ENCODE measurements at regions not wholly inside any gene's neighbourhood (a gene's known extent, or its start where the extent isn't known, plus 50 kb on each side); places are given as distances from the start of the nearest gene placed in this dataset.
A peak's percentile ranks its signal among the peaks of the same experiment; 100 is the strongest.

DNA sequence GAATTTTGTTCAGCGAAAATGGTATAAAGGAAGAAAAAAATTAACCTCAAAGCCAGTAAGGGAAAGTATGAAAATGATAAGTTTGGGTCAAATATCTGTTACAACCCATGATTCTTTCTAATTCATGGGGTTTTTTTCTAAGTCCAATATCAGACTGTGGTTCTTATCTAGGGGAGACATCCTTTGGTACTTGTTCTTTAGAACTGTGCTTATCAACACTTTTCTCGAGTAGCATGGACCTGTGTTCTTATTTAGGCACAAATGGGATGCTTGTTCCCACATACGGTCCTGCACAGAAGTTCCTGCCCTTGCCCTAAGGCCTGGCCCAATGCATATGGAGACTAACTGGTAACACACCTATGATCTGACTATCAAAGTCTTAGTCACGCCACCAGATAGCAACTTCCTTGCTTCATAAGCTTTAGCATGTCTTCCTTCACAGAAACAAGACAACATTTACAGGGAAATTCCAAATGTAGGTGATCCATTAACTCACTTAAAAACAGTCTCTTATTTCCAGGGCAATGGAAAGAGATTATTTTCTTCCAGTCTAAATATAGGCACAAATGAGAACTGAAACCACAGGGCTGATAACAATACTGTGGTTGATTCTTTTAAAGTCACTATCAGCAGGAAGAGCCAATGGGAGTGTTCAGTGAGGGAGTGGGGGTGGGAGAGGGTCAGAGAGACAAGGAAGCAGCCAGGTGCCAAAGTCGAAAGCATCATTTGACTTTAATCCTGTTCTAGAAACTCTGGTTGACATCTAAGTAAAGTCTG lies 268.8 kb upstream of the ANKRD55 start (continued):
- TF ChIP-seq, protein P1, sequence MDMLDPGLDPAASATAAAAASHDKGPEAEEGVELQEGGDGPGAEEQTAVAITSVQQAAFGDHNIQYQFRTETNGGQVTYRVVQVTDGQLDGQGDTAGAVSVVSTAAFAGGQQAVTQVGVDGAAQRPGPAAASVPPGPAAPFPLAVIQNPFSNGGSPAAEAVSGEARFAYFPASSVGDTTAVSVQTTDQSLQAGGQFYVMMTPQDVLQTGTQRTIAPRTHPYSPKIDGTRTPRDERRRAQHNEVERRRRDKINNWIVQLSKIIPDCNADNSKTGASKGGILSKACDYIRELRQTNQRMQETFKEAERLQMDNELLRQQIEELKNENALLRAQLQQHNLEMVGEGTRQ (CRISPR knock-in tag; IDR thresholded peaks at IDR 0.05): no peak
- TF ChIP-seq POLR2AphosphoS5 (IDR thresholded peaks at IDR 0.05; ENCODE audit: control insufficient read depth, insufficient read depth, low read depth, low read length) (no peak), ETV6 (IDR thresholded peaks at IDR 0.05; ENCODE audit: borderline replicate concordance in 1 of 2, low read depth in 2 of 2, low read length in 1 of 2) (no peak), ETV6 (CRISPR knock-in tag; IDR thresholded peaks at IDR 0.05; ENCODE audit: borderline replicate concordance) (no peak), ZNF347 (CRISPR knock-in tag; IDR thresholded peaks at IDR 0.05; ENCODE audit: low read depth) (no peak), CBFA2T3 (IDR thresholded peaks at IDR 0.05) (peak; percentile 33; the same call in 1 of the 2 replicates), KDM4B (IDR thresholded peaks at IDR 0.05; ENCODE audit: borderline replicate concordance in 2 of 2, low read depth in 1 of 2) (no peak), ZNF3 (CRISPR knock-in tag; IDR thresholded peaks at IDR 0.05) (no peak), ZNF699 (CRISPR knock-in tag; IDR thresholded peaks at IDR 0.05; ENCODE audit: insufficient replicate concordance) (no peak), SP2 (IDR thresholded peaks at IDR 0.05; ENCODE audit: extremely low read depth, low read depth, low read length, poor library complexity, severe bottlenecking) (no peak), MEF2D (tag; conservative IDR thresholded peaks at IDR 0.05; ENCODE audit: low read depth) (peak; percentile 98), FIP1L1 (IDR thresholded peaks at IDR 0.05; ENCODE audit: low read depth, low read length, poor library complexity, severe bottlenecking) (no peak), TCFL5 (CRISPR knock-in tag; conservative IDR thresholded peaks at IDR 0.05) (no peak), MAFG (tag; conservative IDR thresholded peaks at IDR 0.05) (no peak), ZSCAN29 (IDR thresholded peaks at IDR 0.05) (no peak)
- TF ChIP-seq, protein P2, sequence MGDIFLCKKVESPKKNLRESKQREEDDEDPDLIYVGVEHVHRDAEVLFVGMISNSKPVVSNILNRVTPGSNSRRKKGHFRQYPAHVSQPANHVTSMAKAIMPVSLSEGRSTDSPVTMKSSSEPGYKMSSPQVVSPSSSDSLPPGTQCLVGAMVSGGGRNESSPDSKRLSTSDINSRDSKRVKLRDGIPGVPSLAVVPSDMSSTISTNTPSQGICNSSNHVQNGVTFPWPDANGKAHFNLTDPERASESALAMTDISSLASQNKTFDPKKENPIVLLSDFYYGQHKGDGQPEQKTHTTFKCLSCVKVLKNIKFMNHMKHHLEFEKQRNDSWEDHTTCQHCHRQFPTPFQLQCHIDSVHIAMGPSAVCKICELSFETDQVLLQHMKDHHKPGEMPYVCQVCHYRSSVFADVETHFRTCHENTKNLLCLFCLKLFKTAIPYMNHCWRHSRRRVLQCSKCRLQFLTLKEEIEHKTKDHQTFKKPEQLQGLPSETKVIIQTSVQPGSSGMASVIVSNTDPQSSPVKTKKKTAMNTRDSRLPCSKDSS (IDR thresholded peaks at IDR 0.05; ENCODE audit: low read depth, partially characterized antibody): no peak
- TF ChIP-seq, protein P3, sequence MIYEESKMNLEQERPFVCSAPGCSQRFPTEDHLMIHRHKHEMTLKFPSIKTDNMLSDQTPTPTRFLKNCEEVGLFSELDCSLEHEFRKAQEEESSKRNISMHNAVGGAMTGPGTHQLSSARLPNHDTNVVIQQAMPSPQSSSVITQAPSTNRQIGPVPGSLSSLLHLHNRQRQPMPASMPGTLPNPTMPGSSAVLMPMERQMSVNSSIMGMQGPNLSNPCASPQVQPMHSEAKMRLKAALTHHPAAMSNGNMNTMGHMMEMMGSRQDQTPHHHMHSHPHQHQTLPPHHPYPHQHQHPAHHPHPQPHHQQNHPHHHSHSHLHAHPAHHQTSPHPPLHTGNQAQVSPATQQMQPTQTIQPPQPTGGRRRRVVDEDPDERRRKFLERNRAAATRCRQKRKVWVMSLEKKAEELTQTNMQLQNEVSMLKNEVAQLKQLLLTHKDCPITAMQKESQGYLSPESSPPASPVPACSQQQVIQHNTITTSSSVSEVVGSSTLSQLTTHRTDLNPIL (CRISPR knock-in tag; IDR thresholded peaks at IDR 0.05): no peak
- TF ChIP-seq, protein P4, sequence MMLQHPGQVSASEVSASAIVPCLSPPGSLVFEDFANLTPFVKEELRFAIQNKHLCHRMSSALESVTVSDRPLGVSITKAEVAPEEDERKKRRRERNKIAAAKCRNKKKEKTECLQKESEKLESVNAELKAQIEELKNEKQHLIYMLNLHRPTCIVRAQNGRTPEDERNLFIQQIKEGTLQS (IDR thresholded peaks at IDR 0.05): no peak
- TF ChIP-seq, protein P4 (CRISPR knock-in tag; conservative IDR thresholded peaks at IDR 0.05): no peak
- TF ChIP-seq, protein P5, sequence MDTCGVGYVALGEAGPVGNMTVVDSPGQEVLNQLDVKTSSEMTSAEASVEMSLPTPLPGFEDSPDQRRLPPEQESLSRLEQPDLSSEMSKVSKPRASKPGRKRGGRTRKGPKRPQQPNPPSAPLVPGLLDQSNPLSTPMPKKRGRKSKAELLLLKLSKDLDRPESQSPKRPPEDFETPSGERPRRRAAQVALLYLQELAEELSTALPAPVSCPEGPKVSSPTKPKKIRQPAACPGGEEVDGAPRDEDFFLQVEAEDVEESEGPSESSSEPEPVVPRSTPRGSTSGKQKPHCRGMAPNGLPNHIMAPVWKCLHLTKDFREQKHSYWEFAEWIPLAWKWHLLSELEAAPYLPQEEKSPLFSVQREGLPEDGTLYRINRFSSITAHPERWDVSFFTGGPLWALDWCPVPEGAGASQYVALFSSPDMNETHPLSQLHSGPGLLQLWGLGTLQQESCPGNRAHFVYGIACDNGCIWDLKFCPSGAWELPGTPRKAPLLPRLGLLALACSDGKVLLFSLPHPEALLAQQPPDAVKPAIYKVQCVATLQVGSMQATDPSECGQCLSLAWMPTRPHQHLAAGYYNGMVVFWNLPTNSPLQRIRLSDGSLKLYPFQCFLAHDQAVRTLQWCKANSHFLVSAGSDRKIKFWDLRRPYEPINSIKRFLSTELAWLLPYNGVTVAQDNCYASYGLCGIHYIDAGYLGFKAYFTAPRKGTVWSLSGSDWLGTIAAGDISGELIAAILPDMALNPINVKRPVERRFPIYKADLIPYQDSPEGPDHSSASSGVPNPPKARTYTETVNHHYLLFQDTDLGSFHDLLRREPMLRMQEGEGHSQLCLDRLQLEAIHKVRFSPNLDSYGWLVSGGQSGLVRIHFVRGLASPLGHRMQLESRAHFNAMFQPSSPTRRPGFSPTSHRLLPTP (IDR thresholded peaks at IDR 0.05; ENCODE audit: borderline replicate concordance, extremely low read depth, insufficient read length): no peak

All from K562 (cell line).